Ishikawa (cell line): ENCODE measurements at regions not wholly inside any gene's neighbourhood (a gene's known extent, or its start where the extent isn't known, plus 50 kb on each side); places are given as distances from the start of the nearest gene placed in this dataset.
A peak's percentile ranks its signal among the peaks of the same experiment; 100 is the strongest.

Source experiments
- CEBPB ChIP-seq: IDR thresholded peaks from 2 replicates; pipeline ENCODE4 v1.6.1; 2012
- CREB1 ChIP-seq: IDR thresholded peaks from 2 replicates; pipeline ENCODE4 v1.6.1; 2012; ENCODE audit warnings: low read depth
- EGR1 ChIP-seq: IDR thresholded peaks from 2 replicates; pipeline ENCODE4 v1.6.1; 2012
- EP300 ChIP-seq: IDR thresholded peaks from 2 replicates; pipeline ENCODE4 v1.6.1; 2012; ENCODE audit warnings: borderline replicate concordance
- FOXM1 ChIP-seq: IDR thresholded peaks from 2 replicates; pipeline ENCODE4 v1.6.1; 2012; ENCODE audit warnings: low read depth, borderline replicate concordance
- MAX ChIP-seq: IDR thresholded peaks from 2 replicates; pipeline ENCODE4 v1.6.1; 2012
- NFIC ChIP-seq: IDR thresholded peaks from 2 replicates; pipeline ENCODE4 v1.6.1; 2012
- RAD21 ChIP-seq: IDR thresholded peaks from 2 replicates; pipeline ENCODE4 v1.6.1; 2012; ENCODE audit warnings: low read depth
- REST ChIP-seq: IDR thresholded peaks from 2 replicates; pipeline ENCODE4 v1.6.1; 2012; ENCODE audit warnings: low read depth, mild to moderate bottlenecking
- TAF1 ChIP-seq: IDR thresholded peaks from 2 replicates; pipeline ENCODE4 v1.6.1; 2012; ENCODE audit warnings: low read depth, mild to moderate bottlenecking
- TCF12 ChIP-seq: IDR thresholded peaks from 2 replicates; pipeline ENCODE4 v1.6.1; 2012; ENCODE audit warnings: low read depth
- TEAD4 ChIP-seq: IDR thresholded peaks from 2 replicates; pipeline ENCODE4 v1.6.1; 2012
- USF1 ChIP-seq: IDR thresholded peaks from 2 replicates; pipeline ENCODE4 v1.6.1; 2012
- YY1 ChIP-seq: IDR thresholded peaks from 2 replicates; pipeline ENCODE4 v1.6.1; 2012; ENCODE audit warnings: low read depth
- ZBTB7A ChIP-seq: IDR thresholded peaks from 2 replicates; pipeline ENCODE4 v1.6.1; 2012; ENCODE audit warnings: low read depth

GRCh38 chr5:124064956-124065355, 553.0 kb downstream of the CSNK1G3 start:
- TF ChIP-seq MAX = no peak
- TF ChIP-seq EP300 = no peak
- TF ChIP-seq USF1 = no peak
- no peak for TF ChIP-seq REST
- no peak for TF ChIP-seq TAF1
- no peak for TF ChIP-seq YY1
- no peak for TF ChIP-seq NFIC
- no peak for TF ChIP-seq EGR1
- TF ChIP-seq RAD21 = no peak
- no peak for TF ChIP-seq TCF12
- no peak for TF ChIP-seq ZBTB7A

GRCh38 chr5:124061663-124062062, 549.7 kb downstream of the CSNK1G3 start:
- peak; percentile 92 for TF ChIP-seq EP300
- no peak for TF ChIP-seq ZBTB7A
- peak; percentile 82 for TF ChIP-seq TEAD4
- TF ChIP-seq FOXM1 = peak; percentile 63
- TF ChIP-seq YY1 = no peak
- TF ChIP-seq CREB1 = no peak
- TF ChIP-seq NFIC = peak; percentile 100
- 0 out of 2 replicates have a peak, but pooled peaks have one; percentile 3 for TF ChIP-seq RAD21
- no peak for TF ChIP-seq TAF1
- TF ChIP-seq MAX = peak; percentile 41; the same call in 1 of the 2 replicates
- TF ChIP-seq USF1 = no peak
- TF ChIP-seq EGR1 = no peak
- TF ChIP-seq CEBPB = peak; percentile 100
- peak; percentile 22; the same call in 1 of the 2 replicates for TF ChIP-seq REST
- peak; percentile 93 for TF ChIP-seq TCF12

- no peak for TF ChIP-seq RAD21
These were observed 549.1 kb downstream of the CSNK1G3 start for GRCh38 chr5:124061068-124061430.

- TF ChIP-seq EP300 (no peak), ZBTB7A (no peak), TCF12 (no peak), TEAD4 (no peak), REST (no peak), FOXM1 (no peak), RAD21 (no peak), TAF1 (no peak), EGR1 (no peak), NFIC (no peak), CREB1 (no peak)
These were observed 548.6 kb downstream of the CSNK1G3 start for GRCh38 chr5:124060413-124061067.

GRCh38 chr5:124060011-124060410, 548.0 kb downstream of the CSNK1G3 start:
- TF ChIP-seq ZBTB7A (no peak), YY1 (no peak), USF1 (no peak), MAX (no peak), NFIC (no peak), TCF12 (no peak), EGR1 (no peak), REST (no peak), CEBPB (no peak), RAD21 (no peak), TAF1 (no peak), EP300 (no peak), FOXM1 (no peak), TEAD4 (no peak), CREB1 (no peak)
